ENCODE measurements at regions not wholly inside any gene's neighbourhood (a gene's known extent, or its start where the extent isn't known, plus 50 kb on each side); places are given as distances from the start of the nearest gene placed in this dataset.

DNA sequence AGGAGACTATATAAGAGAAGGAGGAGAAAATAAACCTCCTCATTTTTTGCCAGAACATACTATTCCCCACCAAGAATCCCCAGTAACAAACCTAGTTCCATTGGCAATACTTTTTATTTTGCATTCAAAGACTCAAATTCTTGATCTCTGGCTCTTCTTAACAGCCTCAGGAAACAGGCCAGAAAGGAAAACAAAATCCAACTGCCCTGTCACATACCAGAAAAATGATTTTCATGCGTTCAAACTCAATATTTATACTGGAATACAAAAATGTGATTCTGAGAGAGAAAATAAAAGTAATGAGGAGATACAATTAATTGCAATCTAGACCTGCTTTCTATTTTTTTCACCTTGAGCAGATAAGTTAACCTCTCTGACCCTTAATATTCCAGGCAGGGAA is 435.9 kb upstream of the AUTS2 start:
- 58% methylated on average over 1 of the region's 1 CpG for WGBS
- Histone ChIP-seq H3K27ac (ENCODE audit: low read depth in 1 of 2, low read length in 2 of 2) (no peak overlapping the region), H3K9me3 (ENCODE audit: control insufficient read depth in 4 of 4, low read length in 3 of 4) (no peaks in the 10 kb centered on the region), H3K36me3 (ENCODE audit: control insufficient read depth in 4 of 4, insufficient read depth in 3 of 4, low read depth in 1 of 4, low read length in 3 of 4) (no peaks in the 10 kb centered on the region), H3K4me1 (ENCODE audit: control insufficient read depth in 4 of 4, insufficient read depth in 4 of 4, low read length in 3 of 4) (no peaks in the 10 kb centered on the region), H3K4me3 (ENCODE audit: low read depth in 1 of 3, low read length in 3 of 3) (no peak overlapping the region), H3K9ac (ENCODE audit: low read depth in 1 of 2, low read length in 2 of 2) (no peak overlapping the region), H3K27me3 (ENCODE audit: control insufficient read depth in 4 of 4, insufficient read depth in 4 of 4, low read length in 3 of 4) (no peaks in the 10 kb centered on the region)
- no peak for DNase-seq (ENCODE audit: low spot score)
- TF ChIP-seq HNF4A (conservative IDR thresholded peaks at IDR 0.05), result no peak
- no peak for TF ChIP-seq HNF4G (IDR thresholded peaks at IDR 0.05)
- TF ChIP-seq TAF1 (conservative IDR thresholded peaks at IDR 0.05), result no peak
- TF ChIP-seq RAD21 (IDR thresholded peaks at IDR 0.05), result no peak
- TF ChIP-seq, protein P1, sequence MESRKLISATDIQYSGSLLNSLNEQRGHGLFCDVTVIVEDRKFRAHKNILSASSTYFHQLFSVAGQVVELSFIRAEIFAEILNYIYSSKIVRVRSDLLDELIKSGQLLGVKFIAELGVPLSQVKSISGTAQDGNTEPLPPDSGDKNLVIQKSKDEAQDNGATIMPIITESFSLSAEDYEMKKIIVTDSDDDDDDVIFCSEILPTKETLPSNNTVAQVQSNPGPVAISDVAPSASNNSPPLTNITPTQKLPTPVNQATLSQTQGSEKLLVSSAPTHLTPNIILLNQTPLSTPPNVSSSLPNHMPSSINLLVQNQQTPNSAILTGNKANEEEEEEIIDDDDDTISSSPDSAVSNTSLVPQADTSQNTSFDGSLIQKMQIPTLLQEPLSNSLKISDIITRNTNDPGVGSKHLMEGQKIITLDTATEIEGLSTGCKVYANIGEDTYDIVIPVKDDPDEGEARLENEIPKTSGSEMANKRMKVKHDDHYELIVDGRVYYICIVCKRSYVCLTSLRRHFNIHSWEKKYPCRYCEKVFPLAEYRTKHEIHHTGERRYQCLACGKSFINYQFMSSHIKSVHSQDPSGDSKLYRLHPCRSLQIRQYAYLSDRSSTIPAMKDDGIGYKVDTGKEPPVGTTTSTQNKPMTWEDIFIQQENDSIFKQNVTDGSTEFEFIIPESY (IDR thresholded peaks at IDR 0.05), result no peak
- TF ChIP-seq, protein P2, sequence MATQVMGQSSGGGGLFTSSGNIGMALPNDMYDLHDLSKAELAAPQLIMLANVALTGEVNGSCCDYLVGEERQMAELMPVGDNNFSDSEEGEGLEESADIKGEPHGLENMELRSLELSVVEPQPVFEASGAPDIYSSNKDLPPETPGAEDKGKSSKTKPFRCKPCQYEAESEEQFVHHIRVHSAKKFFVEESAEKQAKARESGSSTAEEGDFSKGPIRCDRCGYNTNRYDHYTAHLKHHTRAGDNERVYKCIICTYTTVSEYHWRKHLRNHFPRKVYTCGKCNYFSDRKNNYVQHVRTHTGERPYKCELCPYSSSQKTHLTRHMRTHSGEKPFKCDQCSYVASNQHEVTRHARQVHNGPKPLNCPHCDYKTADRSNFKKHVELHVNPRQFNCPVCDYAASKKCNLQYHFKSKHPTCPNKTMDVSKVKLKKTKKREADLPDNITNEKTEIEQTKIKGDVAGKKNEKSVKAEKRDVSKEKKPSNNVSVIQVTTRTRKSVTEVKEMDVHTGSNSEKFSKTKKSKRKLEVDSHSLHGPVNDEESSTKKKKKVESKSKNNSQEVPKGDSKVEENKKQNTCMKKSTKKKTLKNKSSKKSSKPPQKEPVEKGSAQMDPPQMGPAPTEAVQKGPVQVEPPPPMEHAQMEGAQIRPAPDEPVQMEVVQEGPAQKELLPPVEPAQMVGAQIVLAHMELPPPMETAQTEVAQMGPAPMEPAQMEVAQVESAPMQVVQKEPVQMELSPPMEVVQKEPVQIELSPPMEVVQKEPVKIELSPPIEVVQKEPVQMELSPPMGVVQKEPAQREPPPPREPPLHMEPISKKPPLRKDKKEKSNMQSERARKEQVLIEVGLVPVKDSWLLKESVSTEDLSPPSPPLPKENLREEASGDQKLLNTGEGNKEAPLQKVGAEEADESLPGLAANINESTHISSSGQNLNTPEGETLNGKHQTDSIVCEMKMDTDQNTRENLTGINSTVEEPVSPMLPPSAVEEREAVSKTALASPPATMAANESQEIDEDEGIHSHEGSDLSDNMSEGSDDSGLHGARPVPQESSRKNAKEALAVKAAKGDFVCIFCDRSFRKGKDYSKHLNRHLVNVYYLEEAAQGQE (IDR thresholded peaks at IDR 0.05), result no peak
- TF ChIP-seq FOXA2 (IDR thresholded peaks at IDR 0.05), result no peak
- no peak for TF ChIP-seq YY1 (IDR thresholded peaks at IDR 0.05)
- TF ChIP-seq, protein P3, sequence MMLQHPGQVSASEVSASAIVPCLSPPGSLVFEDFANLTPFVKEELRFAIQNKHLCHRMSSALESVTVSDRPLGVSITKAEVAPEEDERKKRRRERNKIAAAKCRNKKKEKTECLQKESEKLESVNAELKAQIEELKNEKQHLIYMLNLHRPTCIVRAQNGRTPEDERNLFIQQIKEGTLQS (IDR thresholded peaks at IDR 0.05), result no peak
- no peak for TF ChIP-seq NR2F2 (IDR thresholded peaks at IDR 0.05)
- TF ChIP-seq, protein P4, sequence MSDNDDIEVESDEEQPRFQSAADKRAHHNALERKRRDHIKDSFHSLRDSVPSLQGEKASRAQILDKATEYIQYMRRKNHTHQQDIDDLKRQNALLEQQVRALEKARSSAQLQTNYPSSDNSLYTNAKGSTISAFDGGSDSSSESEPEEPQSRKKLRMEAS (IDR thresholded peaks at IDR 0.05), result no peak
- no peak for TF ChIP-seq JUND (IDR thresholded peaks at IDR 0.05)
- TF ChIP-seq, protein P5, sequence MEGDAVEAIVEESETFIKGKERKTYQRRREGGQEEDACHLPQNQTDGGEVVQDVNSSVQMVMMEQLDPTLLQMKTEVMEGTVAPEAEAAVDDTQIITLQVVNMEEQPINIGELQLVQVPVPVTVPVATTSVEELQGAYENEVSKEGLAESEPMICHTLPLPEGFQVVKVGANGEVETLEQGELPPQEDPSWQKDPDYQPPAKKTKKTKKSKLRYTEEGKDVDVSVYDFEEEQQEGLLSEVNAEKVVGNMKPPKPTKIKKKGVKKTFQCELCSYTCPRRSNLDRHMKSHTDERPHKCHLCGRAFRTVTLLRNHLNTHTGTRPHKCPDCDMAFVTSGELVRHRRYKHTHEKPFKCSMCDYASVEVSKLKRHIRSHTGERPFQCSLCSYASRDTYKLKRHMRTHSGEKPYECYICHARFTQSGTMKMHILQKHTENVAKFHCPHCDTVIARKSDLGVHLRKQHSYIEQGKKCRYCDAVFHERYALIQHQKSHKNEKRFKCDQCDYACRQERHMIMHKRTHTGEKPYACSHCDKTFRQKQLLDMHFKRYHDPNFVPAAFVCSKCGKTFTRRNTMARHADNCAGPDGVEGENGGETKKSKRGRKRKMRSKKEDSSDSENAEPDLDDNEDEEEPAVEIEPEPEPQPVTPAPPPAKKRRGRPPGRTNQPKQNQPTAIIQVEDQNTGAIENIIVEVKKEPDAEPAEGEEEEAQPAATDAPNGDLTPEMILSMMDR (IDR thresholded peaks at IDR 0.05; ENCODE audit: low read depth, low read length, missing input control), result no peak
- no peak for TF ChIP-seq SP1 (IDR thresholded peaks at IDR 0.05)
- TF ChIP-seq EGR1 (IDR thresholded peaks at IDR 0.05; ENCODE audit: low read depth in 2 of 2), result no peak
- no peak for TF ChIP-seq GABPA (IDR thresholded peaks at IDR 0.05 in 1 of 2, conservative IDR thresholded peaks at IDR 0.05 in 1 of 2)
